HuH-7 (cell line): ENCODE measurements at regions not wholly inside any gene's neighbourhood (a gene's known extent, or its start where the extent isn't known, plus 50 kb on each side); places are given as distances from the start of the nearest gene placed in this dataset.

Experiments
- DNase-seq: peaks from one replicate; pipeline ENCODE4 v3.0.0; 2011; ENCODE audit warnings: low spot score

GRCh38 chr2:220279372-220279771, 651.9 kb downstream of the SLC4A3 start:
- DNase-seq, result no peak

GRCh38 chr2:220279840-220280239, 652.4 kb downstream of the SLC4A3 start:
- DNase-seq, result no peak

GRCh38 chr2:220280736-220281135, 653.3 kb downstream of the SLC4A3 start:
- no peak for DNase-seq

DNA sequence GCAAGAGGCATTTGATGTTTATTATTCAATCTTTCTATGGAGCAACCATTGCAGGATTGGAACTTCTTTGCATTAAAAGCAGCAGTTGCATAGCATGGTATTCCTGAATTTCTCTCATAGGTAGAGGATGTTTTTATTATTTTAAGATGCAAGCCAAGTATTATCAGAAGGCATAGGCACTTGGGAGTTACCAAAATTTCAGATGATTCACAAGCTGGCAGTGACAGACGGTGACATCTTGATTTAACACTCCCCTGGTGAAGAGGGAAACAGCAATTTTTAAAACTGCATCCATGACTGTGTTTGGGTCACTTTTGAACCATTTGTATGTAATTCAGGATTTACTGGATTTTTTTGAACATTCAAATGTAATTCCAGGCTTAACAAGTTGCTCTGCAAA, 654.3 kb downstream of the SLC4A3 start:
- DNase-seq, result no peak

DNA sequence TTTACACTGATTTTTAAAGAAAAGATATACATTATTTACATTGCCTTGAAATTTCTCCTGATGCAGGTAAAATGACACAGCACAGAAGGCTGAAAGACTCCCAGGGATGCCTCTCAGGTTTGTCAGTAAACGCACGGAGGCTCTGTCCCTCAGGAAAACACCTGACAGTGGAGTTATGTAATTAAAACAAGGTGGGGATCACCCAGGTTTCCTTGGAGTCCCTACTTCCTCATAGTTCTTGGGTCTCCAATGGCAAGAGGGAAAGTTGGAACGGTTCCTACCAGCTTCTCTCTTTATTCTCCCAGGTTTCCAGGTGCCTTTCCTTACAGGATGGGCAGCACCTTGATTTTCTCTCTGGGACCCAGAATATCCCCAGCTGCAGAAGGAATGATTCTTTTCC, 654.8 kb downstream of the SLC4A3 start:
- DNase-seq, result no peak

GRCh38 chr2:220293966-220294365, 666.5 kb downstream of the SLC4A3 start:
- DNase-seq, result no peak

DNA sequence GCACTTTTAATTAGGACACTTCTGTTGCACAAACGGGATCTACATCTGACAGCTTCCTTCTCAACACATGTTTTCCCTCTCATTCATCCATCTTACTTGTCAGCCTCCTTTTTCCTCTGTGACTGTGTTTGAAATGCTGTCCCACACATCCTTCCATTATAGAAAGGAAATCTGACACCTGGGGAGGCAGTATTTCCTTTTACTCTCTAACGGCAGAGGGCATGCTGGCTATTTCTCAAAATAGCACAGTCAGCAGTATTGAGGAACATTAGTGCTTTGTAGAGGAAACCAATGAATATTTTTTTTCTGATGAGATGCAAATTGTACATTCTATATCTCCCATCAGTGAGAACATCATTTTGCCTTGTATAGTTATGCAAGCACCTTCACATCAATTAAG, 668.7 kb downstream of the SLC4A3 start:
- no peak for DNase-seq

- DNase-seq, result no peak
These were observed 669.7 kb downstream of the SLC4A3 start for GRCh38 chr2:220297093-220297492.

GRCh38 chr2:220300806-220301205, 673.4 kb downstream of the SLC4A3 start:
- DNase-seq, result no peak

DNA sequence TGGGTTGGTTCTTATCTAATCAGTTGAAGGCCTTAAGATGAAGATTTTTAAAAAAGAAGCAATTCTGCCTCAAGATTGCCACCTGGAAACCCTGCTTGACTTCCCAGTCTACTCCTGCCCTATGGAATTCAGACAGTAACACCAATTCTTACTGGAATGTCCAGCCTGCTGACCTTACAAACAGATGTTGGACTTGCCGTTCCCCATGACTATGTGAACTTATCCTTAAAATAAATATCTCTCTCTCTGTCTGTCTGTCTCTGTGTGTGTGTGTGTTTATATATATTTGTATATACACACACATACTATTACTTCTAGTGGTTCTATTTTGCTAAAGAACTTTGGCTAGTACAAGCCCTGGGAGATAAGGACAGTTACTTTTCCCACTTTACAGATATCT, 675.3 kb downstream of the SLC4A3 start:
- DNase-seq, result no peak

DNA sequence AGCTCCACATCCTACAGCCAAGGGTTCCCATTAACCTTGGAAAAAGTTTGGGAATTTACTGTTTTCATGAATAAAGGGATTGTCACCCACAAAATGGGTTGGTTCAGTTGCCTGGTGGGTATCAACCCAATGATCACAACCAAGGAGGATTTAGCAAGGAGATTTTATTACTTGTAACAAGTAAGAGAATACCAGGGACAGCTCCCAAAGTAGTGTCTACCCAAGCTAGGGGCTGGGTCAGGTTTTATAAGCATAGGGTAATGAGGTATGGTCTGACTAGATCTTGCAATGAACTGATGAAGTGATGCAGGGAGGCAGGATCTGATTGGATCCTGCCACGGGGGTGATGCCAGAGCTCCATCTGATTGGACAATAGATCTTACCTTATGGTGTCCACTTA, 681.8 kb downstream of the SLC4A3 start:
- no peak for DNase-seq

DNA sequence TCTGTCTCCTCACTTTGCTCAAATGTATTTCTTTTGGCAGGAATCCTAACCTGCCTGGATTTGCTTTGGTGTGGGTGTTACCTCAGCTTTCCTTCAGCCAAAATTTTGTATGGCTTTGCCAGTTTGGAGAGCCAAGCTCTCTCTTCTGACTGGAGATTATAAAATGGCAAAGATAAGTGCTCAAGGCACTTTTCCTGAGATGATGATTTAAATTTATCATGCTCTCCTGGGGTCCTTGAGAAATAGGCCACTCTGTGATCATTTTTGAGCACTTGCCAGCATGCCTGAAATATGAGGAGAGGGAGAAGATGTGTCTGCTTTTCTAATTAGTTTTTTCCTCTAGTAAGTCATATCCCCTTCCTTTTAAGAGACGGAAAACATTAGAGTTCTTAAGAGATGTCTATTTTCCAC, 683.0 kb downstream of the SLC4A3 start:
- no peak for DNase-seq

DNA sequence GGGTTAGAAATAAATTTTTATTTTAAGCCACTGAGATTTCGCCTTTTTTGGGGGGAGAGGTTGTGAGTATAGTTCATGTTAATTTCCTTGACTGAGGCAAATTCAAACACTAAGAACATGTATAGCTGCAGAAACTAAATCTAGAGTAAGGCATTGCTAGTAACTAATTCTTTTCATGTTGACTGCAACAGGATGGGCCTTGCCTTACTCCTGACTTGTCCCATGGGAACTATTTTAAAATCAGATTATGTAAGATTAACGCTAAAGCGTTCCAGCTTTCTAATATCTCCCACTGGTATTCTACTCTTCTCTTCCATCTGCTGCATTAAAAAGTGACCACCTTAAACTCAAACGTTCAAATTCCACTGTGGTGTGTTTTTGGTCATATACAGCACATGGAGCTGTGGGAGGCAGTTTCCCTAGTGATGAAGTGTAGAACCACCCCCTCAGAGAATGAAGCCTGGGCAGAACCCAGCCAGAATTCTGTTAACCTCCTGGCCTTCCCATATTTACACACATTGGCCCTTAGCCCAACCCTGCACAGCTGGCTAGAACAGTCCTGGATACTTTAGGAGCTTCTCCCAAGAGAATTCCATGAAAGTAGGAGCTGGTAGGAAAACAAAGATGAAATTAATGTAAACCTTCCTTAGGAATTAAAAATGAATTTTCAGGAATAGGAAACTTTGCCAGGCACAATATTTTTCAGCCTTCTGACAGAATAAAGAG, 687.8 kb downstream of the SLC4A3 start:
- no peak for DNase-seq

DNA sequence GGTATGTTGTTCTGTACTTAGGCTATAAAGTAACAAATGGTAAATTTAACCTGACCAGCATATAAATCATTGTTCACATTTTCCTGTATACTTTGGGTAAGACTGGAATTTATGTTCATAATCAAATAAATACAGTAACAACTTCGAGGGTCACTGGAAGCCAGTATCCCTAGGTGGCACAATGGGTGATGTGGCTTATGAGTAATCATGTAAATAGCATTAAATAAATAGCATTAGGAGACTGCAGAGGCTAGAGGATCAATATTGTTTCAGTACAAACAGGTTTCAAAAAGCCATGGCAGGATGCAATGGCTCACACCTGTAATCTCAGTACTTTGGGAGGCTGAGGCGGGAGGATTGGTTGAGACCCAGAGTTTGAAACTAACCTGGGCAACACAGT, 690.6 kb downstream of the SLC4A3 start:
- DNase-seq, result no peak

DNA sequence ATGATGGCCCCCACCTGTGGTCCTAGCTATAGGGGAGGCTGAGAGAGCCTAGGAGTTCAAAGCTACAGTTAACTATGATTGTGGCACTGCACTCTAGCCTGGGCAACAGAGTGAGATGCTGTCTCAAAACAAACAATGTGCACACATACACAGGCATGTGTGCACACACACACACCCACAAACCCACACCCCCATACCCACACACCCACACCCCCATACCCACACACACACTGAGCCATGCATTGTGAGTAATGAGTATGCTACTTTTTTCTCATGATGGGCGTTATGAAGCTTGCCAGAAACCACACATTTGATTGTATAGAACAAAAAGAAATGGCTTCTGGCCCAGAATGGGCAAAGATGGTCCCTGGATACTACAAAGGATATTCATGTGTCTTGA, 691.1 kb downstream of the SLC4A3 start:
- DNase-seq, result no peak

DNA sequence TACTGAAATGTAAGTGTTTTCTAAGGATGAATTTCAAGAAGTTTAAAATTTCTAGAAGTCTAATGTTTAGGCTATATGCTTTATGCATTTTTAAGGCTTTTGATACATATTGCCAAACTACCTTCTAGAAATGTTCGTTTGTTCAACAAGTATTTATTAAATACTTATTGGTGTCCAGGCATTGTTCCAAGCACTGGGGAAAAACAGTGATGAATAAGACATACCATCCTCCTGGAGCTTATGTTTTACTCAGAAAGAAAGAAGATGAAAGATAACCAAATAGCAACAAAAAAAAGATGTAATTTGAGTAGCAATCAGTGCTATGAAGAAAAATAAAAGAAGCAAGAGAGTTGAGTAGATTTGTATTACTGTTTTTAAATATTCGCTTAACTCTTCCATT, 692.9 kb downstream of the SLC4A3 start:
- no peak for DNase-seq

GRCh38 chr2:220332886-220333285, 705.5 kb downstream of the SLC4A3 start:
- no peak for DNase-seq

- no peak for DNase-seq
These were observed 706.8 kb downstream of the SLC4A3 start for GRCh38 chr2:220334210-220334609.

DNA sequence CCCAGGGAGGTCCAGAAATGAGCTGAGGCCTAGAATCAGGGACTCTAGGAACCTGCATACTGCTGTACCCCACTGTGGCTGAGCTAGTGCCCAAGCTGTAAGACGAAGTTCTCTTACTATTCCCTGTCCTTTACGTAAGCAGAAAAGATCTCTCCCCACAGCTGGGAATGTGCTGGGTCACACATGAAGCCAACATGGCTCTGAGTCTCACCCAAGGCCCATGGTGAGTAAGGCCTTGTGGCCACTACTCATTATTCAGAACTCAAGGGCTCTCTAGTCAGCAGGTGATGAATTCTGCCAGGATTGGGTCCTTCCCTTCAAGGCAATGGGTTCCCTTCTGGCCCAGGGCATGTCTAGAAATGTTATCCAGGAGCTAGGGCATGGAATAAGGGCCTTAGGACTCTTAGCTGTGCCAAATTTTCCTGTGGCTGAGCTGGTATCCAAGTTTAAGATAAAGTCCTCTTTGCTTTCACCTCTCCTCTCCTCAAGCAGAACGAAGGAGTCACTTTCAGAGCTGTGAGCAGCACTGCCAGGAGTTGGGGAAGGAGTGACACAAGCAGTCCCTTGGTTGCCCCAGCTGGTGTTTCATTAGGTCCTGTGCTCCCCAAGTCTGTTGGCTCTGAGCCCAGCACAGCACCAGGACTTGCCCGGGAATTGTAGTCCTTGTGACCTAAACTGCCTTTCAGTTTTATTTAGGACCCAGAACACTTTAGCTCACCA, 707.6 kb downstream of the SLC4A3 start:
- DNase-seq, result no peak

GRCh38 chr2:220335591-220335915, 708.1 kb downstream of the SLC4A3 start:
- no peak for DNase-seq

DNA sequence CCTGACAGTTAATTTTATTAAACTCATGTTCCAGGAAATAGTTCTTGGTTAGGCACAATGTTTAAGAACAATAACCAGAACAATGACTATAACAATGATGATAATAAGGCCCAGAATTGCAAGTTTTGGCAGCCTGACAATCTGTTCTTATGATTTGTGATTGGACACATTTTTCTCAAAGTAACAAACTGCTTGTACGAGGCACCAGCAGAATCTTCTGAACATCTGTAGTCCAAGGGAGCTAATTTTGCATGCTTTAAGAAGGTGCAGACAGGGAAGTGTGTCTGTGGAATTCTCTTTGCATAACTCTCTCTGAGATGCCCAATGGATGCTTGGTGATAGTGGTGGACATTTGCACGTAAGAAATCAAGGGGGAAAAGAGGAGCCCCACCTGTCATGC, 709.3 kb downstream of the SLC4A3 start:
- no peak for DNase-seq

DNA sequence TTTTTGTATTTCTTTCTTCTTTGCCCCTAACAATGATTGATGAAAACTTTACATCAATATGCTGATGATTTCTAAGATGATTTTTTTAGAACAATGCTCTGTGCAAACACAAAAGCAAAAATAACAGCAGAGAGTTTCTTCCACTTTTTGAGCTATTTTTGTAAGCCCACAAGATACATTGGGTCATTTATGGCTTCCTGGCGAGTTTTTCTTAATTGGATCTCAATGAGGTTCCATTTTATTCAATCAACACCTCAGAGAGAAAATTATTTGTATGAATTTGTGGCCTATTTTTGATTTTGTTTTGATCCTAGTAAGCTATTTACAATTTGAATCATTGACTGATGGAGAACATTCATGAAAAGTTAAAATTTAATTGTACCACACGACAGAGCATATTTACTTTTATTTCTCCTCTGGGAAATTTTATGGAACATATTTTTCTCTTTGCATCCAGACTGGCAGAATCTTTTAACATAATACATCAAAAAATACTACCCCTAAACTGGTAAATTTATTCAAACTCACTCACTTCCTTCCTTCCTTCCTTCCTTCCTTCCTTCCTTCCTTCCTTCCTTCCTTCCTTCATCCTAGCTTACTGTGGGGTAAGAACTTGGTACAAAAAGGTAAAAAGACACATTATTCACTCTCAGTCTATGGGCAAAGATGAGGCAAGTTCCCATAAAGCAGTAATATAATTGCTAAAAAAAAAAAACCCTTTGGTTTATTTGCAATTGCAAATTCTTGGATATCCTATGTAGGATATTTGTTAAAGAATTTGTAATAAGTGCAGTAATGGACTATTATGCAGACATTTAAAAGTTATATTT, 710.4 kb downstream of the SLC4A3 start:
- no peak for DNase-seq

- DNase-seq, result no peak
These were observed 713.6 kb downstream of the SLC4A3 start for GRCh38 chr2:220341014-220341413.
